ENCODE measurements at regions not wholly inside any gene's neighbourhood (a gene's known extent, or its start where the extent isn't known, plus 50 kb on each side); places are given as distances from the start of the nearest gene placed in this dataset.

- TF ChIP-seq CTCF (IDR thresholded peaks at IDR 0.05; ENCODE audit: insufficient read depth, low read depth, low read length) = no peak
- no peak for TF ChIP-seq EZH2 (IDR thresholded peaks at IDR 0.05; ENCODE audit: insufficient read depth, low read length)
Measured at GRCh38 chr21:28393279-28393678, 599.4 kb downstream of the LTN1 start.
